Panc1 (cell line): ENCODE measurements at regions not wholly inside any gene's neighbourhood (a gene's known extent, or its start where the extent isn't known, plus 50 kb on each side); places are given as distances from the start of the nearest gene placed in this dataset.

ENCODE experiments used
- ATAC-seq: fragments of 200-7000 bp; cut with Tn5 transposase; 2 replicates; pipeline ENCODE4 v1.9.1; 2020; ENCODE audit warnings: mild to moderate bottlenecking, moderate library complexity
- BruUV-seq: library from RNA; stranded (reverse); fragments of 400-500 nt; replicated peaks from 2 replicates; lab custom pipeline; 2021; lab: Mats Ljungman, UMichigan
- CTCF ChIA-PET: fragments of 300-600 bp; sonication (Branson Sonifier 250); formaldehyde crosslinking; loops from one replicate; lab custom pipeline; 2022; ENCODE audit warnings: antibody characterized with exemption; lab: Charles Lee
- POLR2A ChIA-PET: fragments of 300-600 bp; sonication (Branson Sonifier 250); formaldehyde crosslinking; loops from one replicate; lab custom pipeline; 2022; ENCODE audit warnings: antibody characterized with exemption; lab: Charles Lee
- DNase-seq: peaks from one replicate; pipeline ENCODE4 v3.0.0-alpha.2; 2010; ENCODE audit warnings: low read depth, low spot score
- H3K27ac ChIP-seq: 2 replicates; pipeline ENCODE4 v1.5.1; 2011; ENCODE audit warnings: mild to moderate bottlenecking, low read length, inconsistent platforms
- H3K27me3 ChIP-seq: fragments of 200-500 bp; sonication (Bioruptor generic); 2 replicates; pipeline ENCODE4 v1.6.0; 2014; ENCODE audit warnings: low read length, inconsistent platforms; ENCODE audit not compliant: control insufficient read depth, insufficient read depth
- H3K36me3 ChIP-seq: fragments of 200-500 bp; sonication (Bioruptor generic); 2 replicates; pipeline ENCODE4 v1.5.1; 2014; ENCODE audit warnings: inconsistent platforms, mild to moderate bottlenecking, low read length, moderate library complexity; ENCODE audit not compliant: control insufficient read depth, insufficient read depth
- H3K4me1 ChIP-seq: 2 replicates; pipeline ENCODE4 v1.5.1; 2011; ENCODE audit warnings: inconsistent platforms, mild to moderate bottlenecking, low read length, moderate library complexity; ENCODE audit not compliant: control insufficient read depth, insufficient read depth
- H3K4me3 ChIP-seq, 2 experiments: 2 replicates each; pipeline ENCODE4 v1.5.1; 2011 to 2012; ENCODE audit warnings: low read depth in 2 of 2, low read length in 2 of 2, mild to moderate bottlenecking in 2 of 2, inconsistent platforms in 1 of 2, moderate library complexity in 1 of 2
- H3K9me3 ChIP-seq: fragments of 200-500 bp; sonication (Bioruptor generic); 2 replicates; pipeline ENCODE4 v1.5.1; 2014; ENCODE audit warnings: low read depth, mild to moderate bottlenecking, inconsistent platforms, low read length, moderate library complexity; ENCODE audit not compliant: control insufficient read depth, insufficient read depth
- CTCF ChIP-seq: fragments of 450-650 bp; IDR thresholded peaks from 2 replicates; pipeline ENCODE4 v1.5.1; 2017; ENCODE audit warnings: mild to moderate bottlenecking
- POLR2AphosphoS5 ChIP-seq: IDR thresholded peaks from 2 replicates; pipeline ENCODE4 v1.6.1; 2012; ENCODE audit warnings: mild to moderate bottlenecking, low read depth, low read length, moderate library complexity
- REST ChIP-seq, 2 experiments: IDR thresholded peaks; 2 replicates each; pipeline ENCODE4 v1.6.1; 2011 to 2012; ENCODE audit warnings: low read depth in 2 of 2, control low read depth in 1 of 2, low read length in 1 of 2, mild to moderate bottlenecking in 1 of 2, moderate library complexity in 1 of 2; ENCODE audit not compliant: insufficient read depth in 1 of 2
- SIN3A ChIP-seq: IDR thresholded peaks from 2 replicates; pipeline ENCODE4 v1.6.1; 2012; ENCODE audit warnings: low read depth, mild to moderate bottlenecking, low read length, moderate library complexity, borderline replicate concordance; ENCODE audit not compliant: insufficient read depth
- TCF7L2 ChIP-seq: IDR thresholded peaks from 2 replicates; pipeline ENCODE4 v1.6.1; 2011; ENCODE audit warnings: mild to moderate bottlenecking, low read depth, low read length, inconsistent platforms
- in situ Hi-C: cut with HindIII; loops from 2 replicates; pipeline ENCODE4 v1.10.0; 2016; ENCODE audit warnings: low sequenced_read_pairs, low pct_unique_long_range_greater_than_20kb
- intact Hi-C: fragments of 100-400 bp; cut with micrococcal nuclease; formaldehyde crosslinking; loops from one replicate; pipeline ENCODE4 v1.10.0; 2022; ENCODE audit not compliant: unreplicated experiment

- Histone ChIP-seq H3K4me1 (no peaks in the 10 kb centered on the region), H3K9me3 (no peaks in the 10 kb centered on the region), H3K4me3 (no peak overlapping the region), H3K27me3 (no peaks in the 10 kb centered on the region), H3K36me3 (no peaks in the 10 kb centered on the region), H3K27ac (no peak overlapping the region)
- DNase-seq (no peak), ATAC-seq (no peak)
- in situ Hi-C loops (no loop called here), intact Hi-C loops (no loop called here)
- BruUV-seq: no TSS peak
- TF ChIP-seq POLR2AphosphoS5 (no peak), CTCF (no peak), SIN3A (no peak), TCF7L2 (no peak), REST (IDR thresholded peaks at IDR 0.05; ENCODE audit: insufficient read depth in 1 of 2, low read depth in 2 of 2, low read length in 1 of 2) (no peak)
- ChIA-PET POLR2A (no interaction called here), CTCF (no interaction called here)
These were observed 200.9 kb upstream of the PPP1R2C start for GRCh38 chrX:42978655-42979379.

GRCh38 chrX:42988700-42989099, 210.7 kb upstream of the PPP1R2C start:
- intact Hi-C loops: no loop called here
- Histone ChIP-seq H3K4me1 (no peaks in the 10 kb centered on the region), H3K27me3 (no peaks in the 10 kb centered on the region), H3K36me3 (no peaks in the 10 kb centered on the region), H3K27ac (no peak overlapping the region), H3K4me3 (no peak overlapping the region), H3K9me3 (no peaks in the 10 kb centered on the region)
- in situ Hi-C loops: no loop called here
- ATAC-seq (no peak), DNase-seq (no peak)
- TF ChIP-seq POLR2AphosphoS5: no peak
- TF ChIP-seq CTCF: no peak
- TF ChIP-seq TCF7L2: no peak
- no peak for TF ChIP-seq REST (IDR thresholded peaks at IDR 0.05; ENCODE audit: insufficient read depth in 1 of 2, low read depth in 2 of 2, low read length in 1 of 2)
- TF ChIP-seq SIN3A: no peak
- BruUV-seq: no TSS peak
- ChIA-PET CTCF (no interaction called here), POLR2A (no interaction called here)
